SK-N-SH (cell line): ENCODE measurements at regions not wholly inside any gene's neighbourhood (a gene's known extent, or its start where the extent isn't known, plus 50 kb on each side); places are given as distances from the start of the nearest gene placed in this dataset.

Experiments
- CHD2 ChIP-seq: fragments of 150-350 bp; IDR thresholded peaks from 2 replicates; pipeline ENCODE4 v1.6.1; 2018; ENCODE audit warnings: low read length; ENCODE audit not compliant: partially characterized antibody
- EP300 ChIP-seq, 2 experiments: IDR thresholded peaks; 2 replicates each; pipeline versions ENCODE4 v1.4.0 to v1.6.1; 2012; ENCODE audit warnings: borderline replicate concordance in 1 of 2, low read depth in 1 of 2, low read length in 1 of 2
- FOXM1 ChIP-seq: IDR thresholded peaks from 2 replicates; pipeline ENCODE4 v1.4.0; 2012; ENCODE audit warnings: low read depth, mild to moderate bottlenecking
- POLR2AphosphoS5 ChIP-seq: IDR thresholded peaks from 2 replicates; pipeline ENCODE4 v1.6.1; 2012; ENCODE audit warnings: low read depth, low read length
- TAF1 ChIP-seq: IDR thresholded peaks from 2 replicates; pipeline ENCODE4 v1.6.1; 2012; ENCODE audit warnings: low read depth, mild to moderate bottlenecking, low read length, moderate library complexity, borderline replicate concordance
- USF2 ChIP-seq: fragments of 150-350 bp; IDR thresholded peaks from 2 replicates; pipeline ENCODE4 v1.6.1; 2017; ENCODE audit warnings: antibody characterized with exemption, low read length, low read depth, borderline replicate concordance
- YY1 ChIP-seq: IDR thresholded peaks from 2 replicates; pipeline ENCODE4 v1.4.0; 2012; ENCODE audit warnings: low read depth, mild to moderate bottlenecking
- TF ChIP-seq, protein P1 (sequence below): IDR thresholded peaks from 2 replicates; pipeline ENCODE4 v1.4.0; 2012; ENCODE audit warnings: low read depth, borderline replicate concordance
- TF ChIP-seq, protein P2 (sequence below): fragments of 200-600 bp; sonication (generic); IDR thresholded peaks from 2 replicates; pipeline ENCODE4 v1.6.1; 2017; ENCODE audit warnings: antibody characterized with exemption, mild to moderate bottlenecking, moderate library complexity

DNA sequence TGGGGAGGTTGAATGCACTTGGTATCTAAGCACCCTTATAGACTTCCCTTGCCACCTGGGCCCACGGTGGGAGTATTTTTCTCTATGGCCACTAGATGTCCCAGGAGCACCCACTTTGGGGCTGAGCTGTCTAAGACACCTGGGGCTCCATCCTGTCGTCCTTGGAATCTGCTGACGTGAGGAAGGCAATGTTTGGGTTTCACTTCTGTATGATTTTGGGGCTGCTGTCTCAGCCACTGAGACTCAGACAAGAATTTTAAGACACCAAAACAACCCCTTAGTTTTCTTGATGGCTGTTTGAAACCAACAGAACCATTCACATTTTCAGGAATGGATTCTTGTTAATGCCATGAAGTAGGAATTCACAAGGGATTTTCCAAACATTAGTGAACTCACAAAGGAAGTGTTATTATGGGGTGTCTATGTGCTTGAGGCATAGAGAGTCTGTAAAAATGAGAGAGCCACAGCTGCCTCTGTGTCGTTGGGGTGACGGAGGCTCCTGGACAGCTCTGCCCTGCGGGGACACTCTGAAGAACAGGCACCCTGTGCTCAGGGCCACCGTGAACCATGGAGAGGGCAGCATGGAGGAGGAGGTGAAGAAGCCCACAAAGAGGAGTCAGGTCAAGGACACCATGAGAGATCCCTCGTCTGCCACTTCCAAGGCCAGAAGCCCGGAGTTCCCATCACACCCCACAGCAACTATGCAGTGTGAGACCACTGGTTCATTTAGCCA lies 106.8 kb upstream of the SPATA13 start:
- TF ChIP-seq FOXM1 (no peak), USF2 (no peak), YY1 (no peak), CHD2 (no peak), TAF1 (no peak), EP300 (IDR thresholded peaks at IDR 0.05; ENCODE audit: borderline replicate concordance in 1 of 2, low read depth in 1 of 2, low read length in 1 of 2) (no peak), POLR2AphosphoS5 (no peak)
- TF ChIP-seq, protein P1, sequence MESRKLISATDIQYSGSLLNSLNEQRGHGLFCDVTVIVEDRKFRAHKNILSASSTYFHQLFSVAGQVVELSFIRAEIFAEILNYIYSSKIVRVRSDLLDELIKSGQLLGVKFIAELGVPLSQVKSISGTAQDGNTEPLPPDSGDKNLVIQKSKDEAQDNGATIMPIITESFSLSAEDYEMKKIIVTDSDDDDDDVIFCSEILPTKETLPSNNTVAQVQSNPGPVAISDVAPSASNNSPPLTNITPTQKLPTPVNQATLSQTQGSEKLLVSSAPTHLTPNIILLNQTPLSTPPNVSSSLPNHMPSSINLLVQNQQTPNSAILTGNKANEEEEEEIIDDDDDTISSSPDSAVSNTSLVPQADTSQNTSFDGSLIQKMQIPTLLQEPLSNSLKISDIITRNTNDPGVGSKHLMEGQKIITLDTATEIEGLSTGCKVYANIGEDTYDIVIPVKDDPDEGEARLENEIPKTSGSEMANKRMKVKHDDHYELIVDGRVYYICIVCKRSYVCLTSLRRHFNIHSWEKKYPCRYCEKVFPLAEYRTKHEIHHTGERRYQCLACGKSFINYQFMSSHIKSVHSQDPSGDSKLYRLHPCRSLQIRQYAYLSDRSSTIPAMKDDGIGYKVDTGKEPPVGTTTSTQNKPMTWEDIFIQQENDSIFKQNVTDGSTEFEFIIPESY, result no peak
- TF ChIP-seq, protein P2, sequence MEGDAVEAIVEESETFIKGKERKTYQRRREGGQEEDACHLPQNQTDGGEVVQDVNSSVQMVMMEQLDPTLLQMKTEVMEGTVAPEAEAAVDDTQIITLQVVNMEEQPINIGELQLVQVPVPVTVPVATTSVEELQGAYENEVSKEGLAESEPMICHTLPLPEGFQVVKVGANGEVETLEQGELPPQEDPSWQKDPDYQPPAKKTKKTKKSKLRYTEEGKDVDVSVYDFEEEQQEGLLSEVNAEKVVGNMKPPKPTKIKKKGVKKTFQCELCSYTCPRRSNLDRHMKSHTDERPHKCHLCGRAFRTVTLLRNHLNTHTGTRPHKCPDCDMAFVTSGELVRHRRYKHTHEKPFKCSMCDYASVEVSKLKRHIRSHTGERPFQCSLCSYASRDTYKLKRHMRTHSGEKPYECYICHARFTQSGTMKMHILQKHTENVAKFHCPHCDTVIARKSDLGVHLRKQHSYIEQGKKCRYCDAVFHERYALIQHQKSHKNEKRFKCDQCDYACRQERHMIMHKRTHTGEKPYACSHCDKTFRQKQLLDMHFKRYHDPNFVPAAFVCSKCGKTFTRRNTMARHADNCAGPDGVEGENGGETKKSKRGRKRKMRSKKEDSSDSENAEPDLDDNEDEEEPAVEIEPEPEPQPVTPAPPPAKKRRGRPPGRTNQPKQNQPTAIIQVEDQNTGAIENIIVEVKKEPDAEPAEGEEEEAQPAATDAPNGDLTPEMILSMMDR, result peak; percentile 75
